Prostate gland (tissue), 2 donors: ENCODE measurements at regions not wholly inside any gene's neighbourhood (a gene's known extent, or its start where the extent isn't known, plus 50 kb on each side); places are given as distances from the start of the nearest gene placed in this dataset.

ENCODE experiments used
- POLR2A ChIP-seq: fragments of 450-650 bp; IDR thresholded peaks from one replicate; pipeline ENCODE4 v1.6.1; 2016; ENCODE audit warnings: antibody characterized with exemption, mild to moderate bottlenecking
- TF ChIP-seq, protein P1 (sequence below), 4 experiments: fragments of 200-600 bp in 2 of 4; fragments of 450-650 bp in 2 of 4; sonication (generic) in 2 of 4; IDR thresholded peaks; 1 replicate in 3 of 4; 2 replicates in 1 of 4; pipeline ENCODE4 v1.5.1; 2016 to 2019; ENCODE audit warnings: antibody characterized with exemption in 4 of 4, mild to moderate bottlenecking in 2 of 4, moderate library complexity in 2 of 4

DNA sequence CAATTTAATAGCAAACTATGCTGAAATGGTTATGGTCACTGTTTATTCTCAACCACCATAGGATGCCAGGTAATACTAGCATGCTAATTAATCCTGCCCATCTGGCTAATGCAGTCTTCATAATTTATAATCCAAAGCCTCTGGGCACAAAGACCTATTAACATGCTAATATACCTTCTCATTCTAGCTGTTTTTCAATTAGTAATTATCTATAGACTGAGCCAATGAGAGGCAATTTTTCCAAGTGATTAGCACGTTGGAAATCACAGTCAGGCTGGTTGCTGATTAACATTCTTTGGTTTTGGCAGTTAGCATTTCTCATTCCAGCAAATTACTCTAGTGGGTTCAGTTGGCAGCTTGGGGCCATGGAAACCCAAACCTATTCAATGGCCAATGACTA lies 357.2 kb downstream of the SEC23A start:
- no peak for TF ChIP-seq POLR2A
- TF ChIP-seq, protein P1, sequence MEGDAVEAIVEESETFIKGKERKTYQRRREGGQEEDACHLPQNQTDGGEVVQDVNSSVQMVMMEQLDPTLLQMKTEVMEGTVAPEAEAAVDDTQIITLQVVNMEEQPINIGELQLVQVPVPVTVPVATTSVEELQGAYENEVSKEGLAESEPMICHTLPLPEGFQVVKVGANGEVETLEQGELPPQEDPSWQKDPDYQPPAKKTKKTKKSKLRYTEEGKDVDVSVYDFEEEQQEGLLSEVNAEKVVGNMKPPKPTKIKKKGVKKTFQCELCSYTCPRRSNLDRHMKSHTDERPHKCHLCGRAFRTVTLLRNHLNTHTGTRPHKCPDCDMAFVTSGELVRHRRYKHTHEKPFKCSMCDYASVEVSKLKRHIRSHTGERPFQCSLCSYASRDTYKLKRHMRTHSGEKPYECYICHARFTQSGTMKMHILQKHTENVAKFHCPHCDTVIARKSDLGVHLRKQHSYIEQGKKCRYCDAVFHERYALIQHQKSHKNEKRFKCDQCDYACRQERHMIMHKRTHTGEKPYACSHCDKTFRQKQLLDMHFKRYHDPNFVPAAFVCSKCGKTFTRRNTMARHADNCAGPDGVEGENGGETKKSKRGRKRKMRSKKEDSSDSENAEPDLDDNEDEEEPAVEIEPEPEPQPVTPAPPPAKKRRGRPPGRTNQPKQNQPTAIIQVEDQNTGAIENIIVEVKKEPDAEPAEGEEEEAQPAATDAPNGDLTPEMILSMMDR (IDR thresholded peaks at IDR 0.05) = no peak
